Adrenal gland (tissue), 9 donors: ENCODE measurements at regions not wholly inside any gene's neighbourhood (a gene's known extent, or its start where the extent isn't known, plus 50 kb on each side); places are given as distances from the start of the nearest gene placed in this dataset.
A peak's percentile ranks its signal among the peaks of the same experiment; 100 is the strongest.

Experiments used
- DNase-seq, 7 donors: peaks; one replicate each; pipeline ENCODE4 v3.0.0-alpha.2; 2019 to 2020
- H3K27ac ChIP-seq, 5 donors: fragments of 200-600 bp; sonication (generic) in 4 of 5; 1 replicate in 3 of 5; 2 replicates in 2 of 5; pipeline versions ENCODE4 v1.5.1 to v1.8.0; 2016 to 2020; ENCODE audit warnings: mild to moderate bottlenecking in 1 of 5
- H3K27me3 ChIP-seq: fragments of 200-600 bp; 2 replicates; pipeline ENCODE4 v1.8.0; 2021
- H3K36me3 ChIP-seq, 2 donors: fragments of 200-600 bp; replicated peaks in 1 of 2; 1 replicate in 1 of 2; 2 replicates in 1 of 2; pipeline versions ENCODE4 v1.5.1 to v1.8.0; 2018 to 2022
- H3K4me1 ChIP-seq, 2 donors: fragments of 200-600 bp; replicated peaks in 1 of 2; 1 replicate in 1 of 2; 2 replicates in 1 of 2; pipeline versions ENCODE4 v1.5.1 to v1.8.0; 2018 to 2021
- H3K4me3 ChIP-seq, 4 donors: fragments of 200-600 bp; sonication (generic) in 3 of 4; one replicate each; pipeline ENCODE4 v1.5.1; 2016 to 2018
- H3K9me3 ChIP-seq, 3 donors: fragments of 200-600 bp; sonication (generic) in 1 of 3; replicated peaks in 1 of 3; 1 replicate in 2 of 3; 2 replicates in 1 of 3; pipeline versions ENCODE4 v1.5.1 to v1.8.0; 2016 to 2021
- POLR2A ChIP-seq, 2 donors: fragments of 450-650 bp; IDR thresholded peaks; one replicate each; pipeline ENCODE4 v1.6.1; 2017; ENCODE audit warnings: antibody characterized with exemption in 2 of 2, mild to moderate bottlenecking in 2 of 2, moderate library complexity in 1 of 2
- WGBS, 4 donors: extraction: QIAGEN DNeasy Blood & Tissue Kit in 2 of 4; methylation state at CpG; one replicate each; pipeline versions ENCODE4 v1.1.5 to v1.1.7; 2013 to 2017; 5-methylcytosine and 5-hydroxymethylcytosine counted together
- intact Hi-C, 2 donors: fragments of 100-400 bp; cut with DNase I; formaldehyde crosslinking; loops; one replicate each; pipeline versions ENCODE4 v1.14.1 to v1.15.0; 2022 to 2023
- TF ChIP-seq, protein P1 (sequence below), 6 experiments: fragments of 450-650 bp in 4 of 6; fragments of 200-600 bp in 2 of 6; sonication (generic) in 1 of 6; IDR thresholded peaks; 1 replicate in 5 of 6; 2 replicates in 1 of 6; pipeline versions ENCODE4 v1.5.1 to v1.8.0; 2016 to 2021; ENCODE audit warnings: antibody characterized with exemption in 6 of 6, mild to moderate bottlenecking in 2 of 6, moderate library complexity in 1 of 6
- donor health status: healthy with polysubstance abuse.
- donor health status: Bipolar disorder and iron deficiency.
- donor health status: DM: yes; HTN: yes; CAD: no.
- donor health status: DM: no; HTN: no; CAD: no.
- donor health status: DM: no; HTN: no; CAD: no.

DNA sequence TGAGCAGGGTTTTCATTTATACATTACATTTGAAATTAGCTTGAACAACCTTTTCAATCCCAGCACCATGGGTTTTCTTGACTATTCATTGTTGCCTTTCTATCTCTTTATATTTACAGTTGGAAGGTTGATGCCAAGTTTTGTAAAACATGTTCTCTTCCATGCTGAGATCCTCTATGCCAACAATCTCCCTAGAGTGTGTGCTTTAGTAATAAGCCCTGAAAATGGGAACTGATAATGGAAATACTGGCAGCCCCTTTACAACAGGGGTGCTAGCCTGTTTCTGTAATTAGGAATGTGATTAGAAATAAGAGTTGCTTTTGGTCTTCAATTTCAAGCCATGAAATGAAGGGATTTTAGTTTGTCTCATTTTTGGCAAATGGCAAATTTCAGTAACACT lies 239.9 kb upstream of the NAALADL2 start:
- no peaks in the 10 kb centered on the region for H3K36me3 ChIP-seq

DNA sequence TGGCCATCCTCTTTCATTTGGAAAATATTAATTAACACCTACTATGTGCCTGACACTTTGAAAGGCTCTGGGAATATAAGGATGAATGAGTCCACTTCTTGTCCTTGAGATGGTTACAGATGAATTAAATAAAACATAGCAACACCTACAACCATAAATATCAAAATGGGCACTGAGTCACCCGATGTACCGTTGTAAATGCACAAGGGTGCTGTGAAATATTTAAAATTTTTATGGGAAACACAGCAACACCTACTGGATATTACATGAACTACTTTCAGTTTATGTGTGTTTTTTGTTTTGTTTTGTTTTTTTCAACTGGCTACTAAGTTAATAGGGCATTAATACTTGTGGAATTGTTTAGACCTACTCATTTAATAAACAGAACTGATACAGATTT lies 239.0 kb upstream of the NAALADL2 start:
- TF ChIP-seq, protein P1, sequence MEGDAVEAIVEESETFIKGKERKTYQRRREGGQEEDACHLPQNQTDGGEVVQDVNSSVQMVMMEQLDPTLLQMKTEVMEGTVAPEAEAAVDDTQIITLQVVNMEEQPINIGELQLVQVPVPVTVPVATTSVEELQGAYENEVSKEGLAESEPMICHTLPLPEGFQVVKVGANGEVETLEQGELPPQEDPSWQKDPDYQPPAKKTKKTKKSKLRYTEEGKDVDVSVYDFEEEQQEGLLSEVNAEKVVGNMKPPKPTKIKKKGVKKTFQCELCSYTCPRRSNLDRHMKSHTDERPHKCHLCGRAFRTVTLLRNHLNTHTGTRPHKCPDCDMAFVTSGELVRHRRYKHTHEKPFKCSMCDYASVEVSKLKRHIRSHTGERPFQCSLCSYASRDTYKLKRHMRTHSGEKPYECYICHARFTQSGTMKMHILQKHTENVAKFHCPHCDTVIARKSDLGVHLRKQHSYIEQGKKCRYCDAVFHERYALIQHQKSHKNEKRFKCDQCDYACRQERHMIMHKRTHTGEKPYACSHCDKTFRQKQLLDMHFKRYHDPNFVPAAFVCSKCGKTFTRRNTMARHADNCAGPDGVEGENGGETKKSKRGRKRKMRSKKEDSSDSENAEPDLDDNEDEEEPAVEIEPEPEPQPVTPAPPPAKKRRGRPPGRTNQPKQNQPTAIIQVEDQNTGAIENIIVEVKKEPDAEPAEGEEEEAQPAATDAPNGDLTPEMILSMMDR (IDR thresholded peaks at IDR 0.05) = peak in 5 of 6 experiments; percentile 21 to 55 (median 31)
- no peak for TF ChIP-seq POLR2A (IDR thresholded peaks at IDR 0.05)
- no peaks in the 10 kb centered on the region for H3K9me3 ChIP-seq
- intact Hi-C loops = no loop called here
- no peak for DNase-seq
- 26 to 41% (median 37%) methylated on average over 2 of the region's 2 CpGs for WGBS, 4 donors
- H3K27ac ChIP-seq = no peak overlapping the region
- no peaks in the 10 kb centered on the region for H3K36me3 ChIP-seq
- H3K4me3 ChIP-seq = no peak overlapping the region
- H3K27me3 ChIP-seq = no peaks in the 10 kb centered on the region
- no peaks in the 10 kb centered on the region for H3K4me1 ChIP-seq

More for the DNA sequence above, 239.9 kb upstream of the NAALADL2 start:
- Histone ChIP-seq H3K4me3 (no peak overlapping the region), H3K9me3 (no peaks in the 10 kb centered on the region), H3K4me1 (no peaks in the 10 kb centered on the region), H3K27me3 (no peaks in the 10 kb centered on the region), H3K27ac (no peak overlapping the region)
- TF ChIP-seq, protein P1 (IDR thresholded peaks at IDR 0.05) = no peak
- TF ChIP-seq POLR2A (IDR thresholded peaks at IDR 0.05) = no peak
- intact Hi-C loops = no loop called here
- no peak for DNase-seq

DNA sequence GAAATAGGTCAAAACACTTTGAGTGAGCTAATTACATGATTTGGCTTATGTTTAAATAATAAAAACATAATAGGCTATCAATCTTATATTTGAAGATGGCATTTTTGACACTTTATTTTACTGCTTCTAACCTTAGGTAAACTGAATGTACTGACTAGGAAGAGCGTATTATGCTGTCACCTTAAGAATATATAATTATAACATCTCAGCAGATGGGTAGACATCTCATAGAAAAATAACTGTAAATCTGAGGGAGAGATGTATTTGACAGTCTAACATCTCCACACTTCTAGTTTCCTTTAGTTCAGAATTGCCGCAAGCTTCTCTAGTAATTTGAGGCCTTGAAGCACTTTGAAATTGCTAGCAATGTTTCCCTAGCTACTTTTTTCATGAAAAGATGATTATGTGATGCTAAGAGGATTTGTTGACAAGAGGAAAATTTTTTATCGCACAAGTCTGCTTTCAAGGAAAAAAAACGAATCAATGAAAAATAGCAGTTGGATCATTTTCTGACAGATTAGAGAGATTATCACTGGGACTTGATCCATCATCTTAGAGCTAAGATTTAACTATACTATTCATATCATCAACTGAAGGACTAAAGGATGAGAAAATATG lies 238.2 kb upstream of the NAALADL2 start:
- 67 to 75% (median 72%) methylated on average over 4 of the region's 4 CpGs for WGBS, 4 donors
- Histone ChIP-seq H3K4me3 (no peak overlapping the region), H3K27me3 (no peaks in the 10 kb centered on the region), H3K4me1 (no peaks in the 10 kb centered on the region), H3K9me3 (no peaks in the 10 kb centered on the region), H3K27ac (no peak overlapping the region), H3K36me3 (no peaks in the 10 kb centered on the region)
- no peak for DNase-seq
- intact Hi-C loops = no loop called here
- TF ChIP-seq, protein P1 (IDR thresholded peaks at IDR 0.05) = no peak
- TF ChIP-seq POLR2A (IDR thresholded peaks at IDR 0.05) = no peak

DNA sequence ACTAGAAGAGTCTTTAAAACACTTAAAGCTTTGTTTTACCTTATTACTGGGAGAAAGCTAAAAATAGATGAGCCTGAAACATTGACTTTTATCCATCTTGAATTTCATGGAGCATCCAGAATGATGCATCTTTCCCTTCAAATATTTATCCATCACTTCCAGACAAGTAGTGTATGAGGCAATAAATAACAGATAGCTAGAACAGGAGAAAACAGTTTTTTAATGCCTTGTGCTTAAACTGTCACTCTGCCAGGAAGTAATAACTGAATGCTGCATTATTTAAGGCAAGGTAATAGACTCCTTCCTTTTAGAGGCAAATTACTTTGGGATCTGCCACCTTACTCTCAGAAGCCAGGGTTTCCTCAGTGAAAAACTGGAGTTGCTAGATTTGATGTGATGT lies 225.8 kb upstream of the NAALADL2 start:
- Histone ChIP-seq H3K9me3 (no peaks in the 10 kb centered on the region), H3K4me3 (no peak overlapping the region), H3K27ac (no peak overlapping the region), H3K36me3 (no peaks in the 10 kb centered on the region), H3K4me1 (no peaks in the 10 kb centered on the region), H3K27me3 (no peaks in the 10 kb centered on the region)
- no peak for DNase-seq
- intact Hi-C loops = no loop called here
- TF ChIP-seq POLR2A (IDR thresholded peaks at IDR 0.05) = no peak
- TF ChIP-seq, protein P1 (IDR thresholded peaks at IDR 0.05) = no peak
